Tibial nerve (tissue), 4 donors: ENCODE measurements at regions not wholly inside any gene's neighbourhood (a gene's known extent, or its start where the extent isn't known, plus 50 kb on each side); places are given as distances from the start of the nearest gene placed in this dataset.
A peak's percentile ranks its signal among the peaks of the same experiment; 100 is the strongest.

Source experiments
- DNase-seq, 2 donors: peaks; one replicate each; pipeline ENCODE4 v3.0.0-alpha.2; 2019; ENCODE audit warnings: low spot score in 2 of 2
- H3K27ac ChIP-seq, 4 donors: fragments of 200-600 bp; sonication (generic) in 3 of 4; one replicate each; pipeline ENCODE4 v1.5.1; 2017 to 2019; ENCODE audit warnings: mild to moderate bottlenecking in 1 of 4
- H3K27me3 ChIP-seq, 2 donors: fragments of 200-600 bp; sonication (generic) in 1 of 2; one replicate each; pipeline versions ENCODE4 v1.5.1 to v1.6.0; 2017 to 2019
- H3K36me3 ChIP-seq, 3 donors: fragments of 200-600 bp; sonication (generic); one replicate each; pipeline ENCODE4 v1.5.1; 2018 to 2019
- H3K4me1 ChIP-seq, 4 donors: fragments of 200-600 bp; sonication (generic) in 3 of 4; one replicate each; pipeline ENCODE4 v1.5.1; 2017 to 2019
- H3K4me3 ChIP-seq, 4 donors: fragments of 200-600 bp; sonication (generic) in 3 of 4; one replicate each; pipeline ENCODE4 v1.5.1; 2017 to 2019; ENCODE audit warnings: mild to moderate bottlenecking in 1 of 4, moderate library complexity in 1 of 4
- H3K9me3 ChIP-seq, 4 donors: fragments of 200-600 bp; sonication (generic) in 3 of 4; one replicate each; pipeline ENCODE4 v1.5.1; 2017 to 2019
- CTCF ChIP-seq, 5 experiments: fragments of 200-600 bp in 3 of 5; fragments of 450-650 bp in 2 of 5; sonication (generic) in 3 of 5; IDR thresholded peaks; one replicate each; pipeline ENCODE4 v1.5.1; 2016 to 2019; ENCODE audit warnings: antibody characterized with exemption in 5 of 5, mild to moderate bottlenecking in 3 of 5, moderate library complexity in 2 of 5
- EP300 ChIP-seq, 2 donors: sonication (generic); formaldehyde crosslinking; IDR thresholded peaks; one replicate each; pipeline ENCODE4 v1.6.1; 2017; ENCODE audit warnings: antibody characterized with exemption in 2 of 2, mild to moderate bottlenecking in 1 of 2
- POLR2A ChIP-seq, 2 donors: fragments of 450-650 bp; IDR thresholded peaks; one replicate each; pipeline ENCODE4 v1.6.1; 2017; ENCODE audit warnings: antibody characterized with exemption in 2 of 2, mild to moderate bottlenecking in 2 of 2, moderate library complexity in 2 of 2
- WGBS, 2 donors: methylation state at CpG; one replicate each; pipeline ENCODE4 v1.1.5; 2018; 5-methylcytosine and 5-hydroxymethylcytosine counted together

GRCh38 chr5:61674378-61674777, 342.3 kb downstream of the ZSWIM6 start:
- no peaks in the 10 kb centered on the region for H3K27me3 ChIP-seq
- WGBS, 2 donors, result 57 to 77% methylated on average over 4 of the region's 4 CpGs
- no peaks in the 10 kb centered on the region for H3K9me3 ChIP-seq
- DNase-seq, result no peak
- H3K36me3 ChIP-seq, result no peaks in the 10 kb centered on the region
- H3K4me1 ChIP-seq, result peaks cover 0 to 35% (median 6%) of the 10 kb centered on the region in 4 donors
- no peak for TF ChIP-seq CTCF (IDR thresholded peaks at IDR 0.05)
- no peak for TF ChIP-seq EP300 (IDR thresholded peaks at IDR 0.05)
- TF ChIP-seq POLR2A (IDR thresholded peaks at IDR 0.05), result no peak
- no peak overlapping the region for H3K4me3 ChIP-seq
- no peak overlapping the region for H3K27ac ChIP-seq

- Histone ChIP-seq H3K4me1 (peaks cover 0 to 29% (median 6%) of the 10 kb centered on the region in 4 donors), H3K36me3 (no peaks in the 10 kb centered on the region), H3K4me3 (no peak overlapping the region), H3K9me3 (no peaks in the 10 kb centered on the region), H3K27me3 (no peaks in the 10 kb centered on the region), H3K27ac (peak overlapping the region in 2 of 4 donors; percentile 22 to 43)
- peak in 2 of 5 experiments; percentile 15 to 25 for TF ChIP-seq CTCF (IDR thresholded peaks at IDR 0.05)
- no peak for TF ChIP-seq EP300 (IDR thresholded peaks at IDR 0.05)
- no peak for TF ChIP-seq POLR2A (IDR thresholded peaks at IDR 0.05)
- 62 to 77% methylated on average over 5 of the region's 5 CpGs for WGBS, 2 donors
- no peak for DNase-seq
Measured at GRCh38 chr5:61675015-61675692, 343.1 kb downstream of the ZSWIM6 start.

- 85 to 94% methylated on average over 2 of the region's 2 CpGs for WGBS, 2 donors
- H3K4me3 ChIP-seq, result no peak overlapping the region
- DNase-seq, result no peak
- peaks cover 0 to 29% (median 6%) of the 10 kb centered on the region in 4 donors for H3K4me1 ChIP-seq
- no peaks in the 10 kb centered on the region for H3K9me3 ChIP-seq
- TF ChIP-seq CTCF (IDR thresholded peaks at IDR 0.05) (no peak), EP300 (IDR thresholded peaks at IDR 0.05) (no peak), POLR2A (IDR thresholded peaks at IDR 0.05) (no peak)
- H3K27me3 ChIP-seq, result no peaks in the 10 kb centered on the region
- H3K27ac ChIP-seq, result no peak overlapping the region
- no peaks in the 10 kb centered on the region for H3K36me3 ChIP-seq
Measured at GRCh38 chr5:61677220-61677619, 345.2 kb downstream of the ZSWIM6 start.

GRCh38 chr5:61678966-61679365, 346.9 kb downstream of the ZSWIM6 start:
- Histone ChIP-seq H3K4me3 (no peak overlapping the region), H3K9me3 (no peaks in the 10 kb centered on the region), H3K4me1 (peaks cover 0 to 18% (median 4%) of the 10 kb centered on the region in 4 donors), H3K27me3 (no peaks in the 10 kb centered on the region), H3K36me3 (no peaks in the 10 kb centered on the region), H3K27ac (no peak overlapping the region)
- DNase-seq, result no peak
- no peak for TF ChIP-seq CTCF (IDR thresholded peaks at IDR 0.05)
- no peak for TF ChIP-seq EP300 (IDR thresholded peaks at IDR 0.05)
- no peak for TF ChIP-seq POLR2A (IDR thresholded peaks at IDR 0.05)
- WGBS, 2 donors, result 88 to 93% methylated on average over 4 of the region's 4 CpGs

GRCh38 chr5:61679562-61679961, 347.5 kb downstream of the ZSWIM6 start:
- Histone ChIP-seq H3K36me3 (no peaks in the 10 kb centered on the region), H3K27me3 (no peaks in the 10 kb centered on the region), H3K9me3 (no peaks in the 10 kb centered on the region), H3K4me1 (peaks cover 0 to 14% (median 4%) of the 10 kb centered on the region in 4 donors), H3K27ac (no peak overlapping the region), H3K4me3 (no peak overlapping the region)
- no peak for TF ChIP-seq POLR2A (IDR thresholded peaks at IDR 0.05)
- TF ChIP-seq CTCF (IDR thresholded peaks at IDR 0.05), result no peak
- TF ChIP-seq EP300 (IDR thresholded peaks at IDR 0.05), result no peak
- DNase-seq, result no peak
- 62 to 66% methylated on average over 3 of the region's 3 CpGs for WGBS, 2 donors
